ENCODE measurements at regions not wholly inside any gene's neighbourhood (a gene's known extent, or its start where the extent isn't known, plus 50 kb on each side); places are given as distances from the start of the nearest gene placed in this dataset.

DNA sequence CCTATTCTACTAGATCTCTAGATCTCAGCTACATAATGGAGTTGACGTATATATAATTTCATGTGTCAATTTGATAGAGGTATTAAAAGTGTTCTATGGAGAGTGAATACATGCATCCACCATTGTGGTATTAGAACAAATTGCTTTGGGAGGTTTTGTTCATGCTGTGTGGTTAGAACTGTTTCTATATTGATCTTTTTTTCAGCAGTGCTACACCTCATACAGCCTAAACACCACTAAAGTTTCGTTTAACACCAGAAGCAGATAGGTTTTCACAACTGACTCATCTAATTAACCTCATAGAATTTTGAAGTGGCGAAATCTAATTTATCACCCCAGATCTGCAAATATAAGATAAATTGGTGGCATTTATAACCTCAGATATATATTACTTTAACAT is 269.4 kb upstream of the SEMA6A start:
- TF ChIP-seq, protein P1, sequence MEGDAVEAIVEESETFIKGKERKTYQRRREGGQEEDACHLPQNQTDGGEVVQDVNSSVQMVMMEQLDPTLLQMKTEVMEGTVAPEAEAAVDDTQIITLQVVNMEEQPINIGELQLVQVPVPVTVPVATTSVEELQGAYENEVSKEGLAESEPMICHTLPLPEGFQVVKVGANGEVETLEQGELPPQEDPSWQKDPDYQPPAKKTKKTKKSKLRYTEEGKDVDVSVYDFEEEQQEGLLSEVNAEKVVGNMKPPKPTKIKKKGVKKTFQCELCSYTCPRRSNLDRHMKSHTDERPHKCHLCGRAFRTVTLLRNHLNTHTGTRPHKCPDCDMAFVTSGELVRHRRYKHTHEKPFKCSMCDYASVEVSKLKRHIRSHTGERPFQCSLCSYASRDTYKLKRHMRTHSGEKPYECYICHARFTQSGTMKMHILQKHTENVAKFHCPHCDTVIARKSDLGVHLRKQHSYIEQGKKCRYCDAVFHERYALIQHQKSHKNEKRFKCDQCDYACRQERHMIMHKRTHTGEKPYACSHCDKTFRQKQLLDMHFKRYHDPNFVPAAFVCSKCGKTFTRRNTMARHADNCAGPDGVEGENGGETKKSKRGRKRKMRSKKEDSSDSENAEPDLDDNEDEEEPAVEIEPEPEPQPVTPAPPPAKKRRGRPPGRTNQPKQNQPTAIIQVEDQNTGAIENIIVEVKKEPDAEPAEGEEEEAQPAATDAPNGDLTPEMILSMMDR (IDR thresholded peaks at IDR 0.05) = no peak
- no peak for TF ChIP-seq POLR2AphosphoS5 (IDR thresholded peaks at IDR 0.05)
